Neutrophil (primary cell): ENCODE measurements at regions not wholly inside any gene's neighbourhood (a gene's known extent, or its start where the extent isn't known, plus 50 kb on each side); places are given as distances from the start of the nearest gene placed in this dataset.

ENCODE experiments used
- H3K27ac ChIP-seq: fragments of 200-600 bp; sonication (generic); 2 replicates; pipeline ENCODE4 v1.5.1; 2016; ENCODE audit warnings: mild to moderate bottlenecking, moderate library complexity
- H3K27me3 ChIP-seq: fragments of 200-600 bp; sonication (generic); 2 replicates; pipeline ENCODE4 v1.6.0; 2016; ENCODE audit warnings: mild to moderate bottlenecking
- H3K36me3 ChIP-seq: fragments of 200-600 bp; sonication (generic); 2 replicates; pipeline ENCODE4 v1.5.1; 2017
- H3K4me1 ChIP-seq, 2 experiments: fragments of 200-600 bp in 1 of 2; sonication (generic) in 1 of 2; 1 replicate in 1 of 2; 2 replicates in 1 of 2; pipeline versions ENCODE4 v1.5.1 to v1.6.1; 2013 to 2016; ENCODE audit warnings: low read depth in 1 of 2, low read length in 1 of 2, mild to moderate bottlenecking in 1 of 2, moderate library complexity in 1 of 2; ENCODE audit not compliant: control insufficient read depth in 1 of 2, insufficient read depth in 1 of 2
- H3K4me3 ChIP-seq, 2 experiments: fragments of 200-600 bp in 1 of 2; sonication (generic) in 1 of 2; 1 replicate in 1 of 2; 2 replicates in 1 of 2; pipeline ENCODE4 v1.5.1; 2013 to 2016; ENCODE audit warnings: low read depth in 1 of 2, low read length in 1 of 2, mild to moderate bottlenecking in 1 of 2, moderate library complexity in 1 of 2
- H3K9me3 ChIP-seq: fragments of 200-600 bp; sonication (generic); 2 replicates; pipeline ENCODE4 v1.5.1; 2016
- TF ChIP-seq, protein P1 (sequence below): fragments of 200-600 bp; sonication (generic); IDR thresholded peaks from 2 replicates; pipeline ENCODE4 v1.5.1; 2016; ENCODE audit warnings: antibody characterized with exemption

DNA sequence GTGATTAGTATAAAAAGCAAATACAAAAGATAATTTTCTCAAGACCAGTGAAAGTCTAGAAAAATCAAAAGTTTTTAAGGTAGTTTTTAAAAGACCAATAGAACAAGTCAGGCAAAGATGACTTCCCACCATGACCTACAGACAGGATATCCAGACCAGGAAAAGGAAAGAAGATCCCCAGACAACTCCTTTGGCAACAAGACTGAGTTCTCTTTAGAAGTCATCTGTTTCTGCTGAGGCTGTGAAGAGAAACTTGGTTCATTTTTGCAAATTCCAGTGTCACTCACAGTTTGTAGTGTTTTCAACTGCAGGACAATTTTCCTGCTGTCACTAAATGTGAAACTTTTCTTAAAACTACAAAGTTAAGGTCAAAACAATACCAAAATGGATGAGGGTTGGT is 240.9 kb upstream of the SIX2 start:
- Histone ChIP-seq H3K27ac (no peak overlapping the region), H3K36me3 (no peaks in the 10 kb centered on the region), H3K4me1 (no peaks in the 10 kb centered on the region), H3K4me3 (no peak overlapping the region), H3K27me3 (peaks cover 16% of the 10 kb centered on the region), H3K9me3 (no peaks in the 10 kb centered on the region)
- TF ChIP-seq, protein P1, sequence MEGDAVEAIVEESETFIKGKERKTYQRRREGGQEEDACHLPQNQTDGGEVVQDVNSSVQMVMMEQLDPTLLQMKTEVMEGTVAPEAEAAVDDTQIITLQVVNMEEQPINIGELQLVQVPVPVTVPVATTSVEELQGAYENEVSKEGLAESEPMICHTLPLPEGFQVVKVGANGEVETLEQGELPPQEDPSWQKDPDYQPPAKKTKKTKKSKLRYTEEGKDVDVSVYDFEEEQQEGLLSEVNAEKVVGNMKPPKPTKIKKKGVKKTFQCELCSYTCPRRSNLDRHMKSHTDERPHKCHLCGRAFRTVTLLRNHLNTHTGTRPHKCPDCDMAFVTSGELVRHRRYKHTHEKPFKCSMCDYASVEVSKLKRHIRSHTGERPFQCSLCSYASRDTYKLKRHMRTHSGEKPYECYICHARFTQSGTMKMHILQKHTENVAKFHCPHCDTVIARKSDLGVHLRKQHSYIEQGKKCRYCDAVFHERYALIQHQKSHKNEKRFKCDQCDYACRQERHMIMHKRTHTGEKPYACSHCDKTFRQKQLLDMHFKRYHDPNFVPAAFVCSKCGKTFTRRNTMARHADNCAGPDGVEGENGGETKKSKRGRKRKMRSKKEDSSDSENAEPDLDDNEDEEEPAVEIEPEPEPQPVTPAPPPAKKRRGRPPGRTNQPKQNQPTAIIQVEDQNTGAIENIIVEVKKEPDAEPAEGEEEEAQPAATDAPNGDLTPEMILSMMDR, result no peak

DNA sequence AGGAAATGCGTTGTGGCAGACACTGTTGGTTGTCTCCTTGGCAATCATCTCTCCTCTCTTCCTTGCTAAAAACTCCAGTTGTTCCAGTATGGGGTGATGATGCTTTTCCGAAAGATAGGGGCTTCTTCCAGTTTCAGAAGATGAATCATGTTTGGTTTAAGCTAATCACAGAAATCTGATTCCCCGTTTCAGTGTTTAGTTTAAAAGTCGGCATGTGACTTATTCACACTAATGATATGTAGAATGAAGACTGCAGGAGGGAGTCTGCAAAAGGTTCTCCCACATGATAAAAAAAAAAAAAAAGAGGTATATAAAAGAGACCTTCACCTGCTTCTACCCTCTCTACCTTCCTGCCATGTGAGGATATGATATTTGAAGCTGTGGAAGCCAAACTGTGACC is 239.0 kb upstream of the SIX2 start:
- Histone ChIP-seq H3K9me3 (no peaks in the 10 kb centered on the region), H3K4me3 (no peak overlapping the region), H3K36me3 (no peaks in the 10 kb centered on the region), H3K4me1 (no peaks in the 10 kb centered on the region), H3K27ac (no peak overlapping the region), H3K27me3 (peaks cover 16% of the 10 kb centered on the region)
- TF ChIP-seq, protein P1, result no peak

DNA sequence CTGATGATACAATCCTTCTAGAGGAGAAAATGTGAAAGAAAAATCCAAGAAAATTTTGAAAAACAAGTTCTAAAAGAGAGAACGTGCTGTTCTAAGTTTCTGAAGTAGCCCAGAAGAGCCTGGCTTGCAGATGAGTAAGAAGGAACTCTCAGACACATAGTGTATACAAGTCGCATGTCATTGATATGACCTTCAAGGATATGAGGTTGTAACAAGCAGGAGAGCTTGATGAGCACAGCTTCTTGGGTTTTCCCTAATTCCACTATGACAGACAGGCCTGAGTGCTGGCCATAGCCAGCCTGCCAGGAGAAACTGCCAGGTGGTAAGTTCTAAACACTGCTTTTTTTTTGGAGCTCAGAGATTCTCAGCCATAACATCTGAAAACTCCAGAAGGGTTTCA is 235.7 kb upstream of the SIX2 start:
- peaks cover 11% of the 10 kb centered on the region for H3K27me3 ChIP-seq
- no peak overlapping the region for H3K27ac ChIP-seq
- TF ChIP-seq, protein P1, result no peak
- no peak overlapping the region for H3K4me3 ChIP-seq
- no peaks in the 10 kb centered on the region for H3K4me1 ChIP-seq
- no peaks in the 10 kb centered on the region for H3K9me3 ChIP-seq
- no peaks in the 10 kb centered on the region for H3K36me3 ChIP-seq

DNA sequence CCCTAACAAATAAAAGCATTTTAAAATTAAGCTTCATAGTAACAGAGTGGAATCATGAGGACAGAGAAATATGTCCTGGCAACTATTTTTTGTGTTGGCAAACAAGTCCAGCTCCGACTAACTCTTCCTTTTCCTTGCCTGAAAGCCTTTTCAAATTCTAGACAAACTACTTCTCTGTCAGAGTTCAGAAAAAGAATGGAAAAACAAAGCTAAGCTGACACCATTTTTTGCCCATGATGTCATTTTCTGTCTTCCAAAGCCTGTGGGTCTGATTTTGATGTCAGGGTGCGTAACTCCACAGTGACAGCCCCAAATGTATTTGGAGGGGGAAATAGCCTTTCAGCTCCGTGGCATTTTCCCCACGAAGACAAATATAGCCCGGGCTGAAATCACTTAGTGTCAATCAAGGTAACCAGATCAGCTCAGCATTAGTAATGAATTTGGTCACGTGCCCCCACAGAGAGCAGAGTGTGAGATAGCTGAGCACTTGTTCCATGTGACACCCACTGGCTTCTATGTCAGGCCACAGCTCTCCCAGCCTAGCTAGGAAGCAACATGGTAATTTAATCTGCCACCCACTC is 233.0 kb upstream of the SIX2 start:
- H3K4me3 ChIP-seq, result no peak overlapping the region
- no peaks in the 10 kb centered on the region for H3K36me3 ChIP-seq
- H3K27me3 ChIP-seq, result peaks cover 21% of the 10 kb centered on the region
- no peaks in the 10 kb centered on the region for H3K9me3 ChIP-seq
- H3K4me1 ChIP-seq, result no peaks in the 10 kb centered on the region
- TF ChIP-seq, protein P1, result no peak
- no peak overlapping the region for H3K27ac ChIP-seq

DNA sequence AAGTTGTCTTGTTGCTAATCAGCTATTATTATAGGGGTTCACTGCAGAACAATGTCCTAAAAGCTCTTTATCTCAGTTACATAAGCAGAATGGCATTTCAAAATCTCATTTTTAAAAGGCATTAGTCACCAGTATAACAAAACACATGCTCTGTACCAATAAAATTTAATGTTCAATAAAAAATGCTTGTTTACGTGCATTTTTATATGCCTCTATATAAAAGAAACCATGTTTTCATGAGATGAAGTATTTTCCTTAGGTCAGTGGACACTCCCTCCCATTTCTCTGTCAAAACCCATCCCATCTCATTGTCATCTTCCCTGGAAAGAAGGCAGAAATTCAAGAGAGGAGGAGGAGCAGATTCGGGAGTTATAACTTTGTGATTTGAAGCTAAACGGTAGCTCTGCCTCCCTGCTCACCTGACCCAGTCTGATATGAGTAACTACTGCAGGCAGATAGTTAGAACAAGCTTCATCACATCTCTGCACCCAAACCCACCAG is 231.9 kb upstream of the SIX2 start:
- TF ChIP-seq, protein P1, result no peak
- no peak overlapping the region for H3K27ac ChIP-seq
- no peaks in the 10 kb centered on the region for H3K4me1 ChIP-seq
- no peaks in the 10 kb centered on the region for H3K36me3 ChIP-seq
- H3K27me3 ChIP-seq, result peaks cover 25% of the 10 kb centered on the region
- H3K4me3 ChIP-seq, result no peak overlapping the region
- no peaks in the 10 kb centered on the region for H3K9me3 ChIP-seq
